ENCODE measurements at regions not wholly inside any gene's neighbourhood (a gene's known extent, or its start where the extent isn't known, plus 50 kb on each side); places are given as distances from the start of the nearest gene placed in this dataset.

DNA sequence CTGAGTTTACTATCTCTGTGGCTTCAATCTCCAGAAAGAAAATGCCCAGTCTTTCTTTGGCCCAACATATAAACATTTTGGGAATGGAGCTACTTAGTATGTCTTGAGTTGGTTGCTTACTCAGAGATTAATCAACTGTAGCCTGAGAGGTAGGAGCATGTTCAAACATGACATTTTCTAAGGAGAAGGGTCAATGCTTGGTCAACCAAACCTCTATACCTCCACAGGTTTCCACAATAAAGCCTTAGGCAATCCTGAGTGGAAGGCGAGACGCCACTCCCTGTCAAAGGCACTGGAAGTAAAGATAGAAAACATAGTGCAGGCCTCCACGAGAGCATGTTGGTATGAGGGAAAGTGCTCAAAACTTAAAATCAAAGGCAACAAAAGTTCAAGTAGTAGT lies 411.4 kb downstream of the KCTD16 start:
- no peak for FAIRE-seq

DNA sequence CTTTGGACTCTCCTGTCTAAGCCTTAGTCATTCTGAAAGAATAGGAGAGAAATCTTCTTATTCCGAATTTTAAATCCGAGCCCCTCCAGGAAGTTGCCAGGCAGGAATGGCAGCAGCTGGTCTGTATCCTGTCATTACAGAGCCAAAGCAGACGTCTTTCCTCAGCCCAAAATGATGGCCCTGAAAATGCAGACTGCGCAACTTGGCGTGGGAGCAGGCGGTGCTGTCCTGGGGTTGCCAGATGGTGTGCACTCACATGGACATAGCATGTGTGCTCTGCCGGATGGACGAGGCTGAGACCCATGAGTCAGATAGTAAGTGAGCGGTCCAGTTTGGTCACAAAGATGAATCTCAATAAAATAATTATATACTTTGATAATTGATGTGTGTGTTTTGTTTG lies 410.4 kb downstream of the KCTD16 start:
- no peak for FAIRE-seq

DNA sequence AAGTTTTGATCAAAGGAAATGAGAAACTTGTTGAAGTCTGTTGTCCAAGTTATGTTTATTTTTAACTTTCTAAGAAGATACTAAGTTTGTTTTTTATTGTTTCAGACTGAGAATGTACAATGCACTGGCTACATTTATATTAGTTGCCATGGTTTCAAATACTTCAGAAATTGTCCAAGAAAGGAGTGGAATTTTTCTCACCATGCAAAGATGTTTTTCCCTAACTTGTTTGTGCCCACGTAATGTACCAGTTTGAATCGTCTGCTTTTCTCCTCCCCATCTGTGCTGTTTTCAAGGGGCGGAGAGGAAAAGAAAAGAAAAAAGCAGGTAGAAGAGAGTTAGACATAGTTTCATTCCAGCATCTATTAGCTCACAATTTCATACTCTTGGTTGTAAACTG lies 407.0 kb downstream of the KCTD16 start:
- FAIRE-seq = no peak

DNA sequence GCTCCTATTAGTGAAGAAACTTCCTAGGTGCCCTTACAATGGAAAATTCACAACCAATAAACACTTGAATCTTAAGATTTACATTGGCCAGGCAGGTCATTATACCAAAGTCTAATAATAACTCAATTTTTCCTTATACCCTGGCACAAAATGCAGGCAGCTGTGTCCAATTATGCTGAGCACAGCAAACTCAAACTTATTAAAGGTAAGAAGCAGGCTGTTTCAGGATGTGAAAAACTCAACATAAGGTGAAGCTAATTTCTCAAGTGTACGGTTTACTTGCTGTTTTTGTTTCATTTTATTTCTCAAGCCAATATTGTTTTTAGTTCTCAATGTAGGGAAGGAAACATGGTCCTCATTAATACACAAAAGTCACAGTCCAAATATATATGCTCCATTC lies 405.1 kb downstream of the KCTD16 start:
- no peak for FAIRE-seq

DNA sequence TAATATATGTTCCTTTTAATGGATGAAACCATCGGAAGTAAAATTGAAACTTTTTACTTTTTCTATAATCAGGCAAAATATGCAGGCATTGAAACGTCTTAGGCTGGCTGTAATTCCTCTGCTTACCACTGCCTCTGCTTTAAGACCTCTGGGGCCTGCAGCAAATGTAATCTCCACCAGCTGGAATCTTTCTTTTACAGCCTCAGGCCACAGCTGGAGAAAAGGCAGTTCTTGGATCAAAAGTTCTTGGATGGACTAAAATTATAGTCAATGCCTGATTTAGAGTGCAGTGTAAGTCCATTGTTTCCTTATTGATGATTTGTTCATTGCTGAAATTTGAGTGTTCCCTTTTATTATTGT lies 396.7 kb downstream of the KCTD16 start:
- no peak for FAIRE-seq

DNA sequence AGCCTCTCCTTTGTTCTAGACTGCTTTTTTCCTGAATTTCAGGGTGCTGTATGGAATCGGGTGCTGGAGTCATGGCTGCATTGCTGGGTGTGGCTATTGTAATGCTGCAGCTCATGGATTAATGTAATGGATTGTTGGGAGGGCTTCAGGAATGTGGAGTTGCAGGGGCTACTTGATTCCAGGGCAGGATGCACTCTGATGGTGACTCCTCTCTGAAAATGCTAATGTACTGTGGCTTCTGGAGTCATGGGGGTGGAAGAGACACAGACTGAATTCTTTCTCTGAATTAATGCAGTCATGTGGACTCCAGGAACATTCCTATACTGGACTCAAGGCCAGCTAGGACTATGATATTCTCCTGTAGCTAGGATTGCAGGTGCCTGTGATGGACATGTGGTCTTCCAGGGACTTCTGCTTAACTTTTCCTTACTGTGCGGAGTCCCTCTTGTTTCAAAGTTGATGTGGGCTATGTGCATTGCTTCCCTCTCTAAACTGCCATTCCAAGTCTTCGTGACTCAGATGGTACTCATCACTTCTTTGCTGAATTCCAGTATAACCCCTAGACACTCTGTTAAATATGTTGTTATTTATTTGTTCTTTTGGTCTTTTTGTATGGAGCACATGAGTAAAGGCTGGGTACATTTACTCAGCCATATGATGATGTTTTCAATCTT lies 396.2 kb downstream of the KCTD16 start:
- no peak for FAIRE-seq

DNA sequence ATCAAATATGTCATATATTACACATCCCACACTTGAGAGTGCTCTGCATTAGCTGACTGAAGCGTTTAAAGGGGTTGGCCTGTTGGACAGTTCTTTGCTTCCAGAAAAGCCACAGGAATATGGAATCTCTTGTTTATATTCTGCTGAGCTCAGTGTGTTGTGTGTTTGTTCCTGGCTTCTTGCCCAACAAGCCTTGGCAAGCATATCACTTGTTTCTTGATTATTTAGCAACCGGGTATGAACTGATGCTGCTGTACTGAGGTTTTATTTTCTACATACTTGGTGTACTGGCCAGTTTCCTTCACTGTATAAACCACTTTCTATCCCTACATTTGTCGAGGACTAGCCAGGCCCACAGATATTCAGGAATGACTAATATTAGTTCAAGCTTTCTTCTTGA lies 378.9 kb downstream of the KCTD16 start:
- FAIRE-seq = no peak

DNA sequence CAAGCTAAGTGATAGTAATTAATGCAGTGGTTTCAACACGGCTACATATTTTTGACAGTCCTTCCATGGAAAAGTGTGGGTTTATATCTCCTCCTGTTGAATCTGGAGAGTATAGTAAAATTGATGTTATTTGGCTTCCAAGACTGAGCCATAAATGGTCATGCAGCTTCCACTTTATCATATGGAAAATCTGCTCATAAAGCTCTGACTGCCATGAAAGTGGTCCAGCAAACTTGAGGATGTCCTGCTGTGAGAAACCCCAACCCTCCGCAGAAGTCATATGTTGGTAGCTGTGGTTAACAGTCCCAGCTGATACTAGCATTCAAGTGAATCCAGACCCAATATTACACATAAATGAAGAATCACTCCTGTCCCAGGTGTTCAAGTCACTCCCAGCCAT lies 378.3 kb downstream of the KCTD16 start:
- FAIRE-seq = no peak

DNA sequence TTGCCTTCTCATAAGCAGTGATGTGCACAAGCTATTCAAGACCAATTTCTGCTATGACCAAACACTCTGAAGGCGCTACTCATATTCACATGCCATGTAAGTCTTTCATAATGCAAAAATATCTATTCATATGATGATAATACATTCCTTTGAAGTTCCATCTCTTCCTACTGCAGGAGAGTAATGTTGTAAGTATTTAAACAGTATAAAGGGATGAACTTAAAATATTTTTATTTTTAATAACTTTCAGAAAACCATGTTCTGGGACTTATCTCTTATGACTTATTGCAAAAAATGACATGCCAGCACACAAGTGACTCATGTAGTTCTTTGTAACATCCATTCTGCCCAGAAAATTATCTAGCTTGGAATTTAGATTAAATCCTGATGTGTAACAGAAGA lies 376.4 kb downstream of the KCTD16 start:
- FAIRE-seq = no peak

DNA sequence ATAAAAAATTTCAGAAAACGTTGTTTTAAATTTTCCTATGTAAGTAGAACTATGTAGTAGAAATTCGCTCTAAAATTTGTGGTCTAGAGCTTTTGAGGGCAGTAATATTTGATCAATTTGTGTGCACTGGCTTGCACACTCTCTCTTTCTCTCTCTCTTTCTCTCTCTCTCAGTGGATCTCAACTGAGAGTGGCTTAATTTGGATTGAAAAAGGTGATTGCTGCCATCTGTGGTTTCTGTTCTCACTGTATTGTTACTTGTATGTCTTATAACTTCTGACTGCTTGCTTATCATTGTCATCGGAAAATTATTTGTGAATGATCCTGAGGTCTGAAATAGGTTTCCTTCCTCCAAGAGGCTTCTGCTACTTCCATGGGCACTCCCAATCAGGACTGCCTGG lies 368.2 kb downstream of the KCTD16 start:
- FAIRE-seq = no peak

Data from TTC549 (cell line).